Esophagus muscularis mucosa (tissue), 4 donors: ENCODE measurements at regions not wholly inside any gene's neighbourhood (a gene's known extent, or its start where the extent isn't known, plus 50 kb on each side); places are given as distances from the start of the nearest gene placed in this dataset.

ENCODE experiments used
- DNase-seq: peaks from one replicate; pipeline ENCODE4 v3.0.0-alpha.2; 2017; ENCODE audit errors: extremely low spot score
- H3K27ac ChIP-seq, 4 donors: fragments of 200-600 bp; sonication (generic); replicated peaks in 1 of 4; 1 replicate in 3 of 4; 2 replicates in 1 of 4; pipeline ENCODE4 v1.5.1; 2016 to 2019; ENCODE audit warnings: mild to moderate bottlenecking in 1 of 4
- H3K27me3 ChIP-seq, 4 donors: fragments of 200-600 bp; sonication (generic); one replicate each; pipeline versions ENCODE4 v1.5.1 to v1.6.0; 2016 to 2019
- H3K36me3 ChIP-seq, 4 donors: fragments of 200-600 bp; sonication (generic); one replicate each; pipeline ENCODE4 v1.5.1; 2016 to 2019
- H3K4me1 ChIP-seq, 4 donors: fragments of 200-600 bp; sonication (generic); one replicate each; pipeline ENCODE4 v1.5.1; 2016 to 2019
- H3K4me3 ChIP-seq, 4 donors: fragments of 200-600 bp; sonication (generic); 1 replicate in 2 of 4; 2 replicates in 2 of 4; pipeline ENCODE4 v1.5.1; 2016 to 2019; ENCODE audit warnings: mild to moderate bottlenecking in 4 of 4, moderate library complexity in 1 of 4
- H3K9me3 ChIP-seq, 4 donors: fragments of 200-600 bp; sonication (generic); 1 replicate in 3 of 4; 2 replicates in 1 of 4; pipeline ENCODE4 v1.5.1; 2016 to 2019
- CTCF ChIP-seq, 3 experiments: fragments of 200-600 bp in 2 of 3; fragments of 450-650 bp in 1 of 3; sonication (generic) in 2 of 3; IDR thresholded peaks; one replicate each; pipeline ENCODE4 v1.5.1; 2017 to 2019; ENCODE audit warnings: antibody characterized with exemption in 3 of 3, mild to moderate bottlenecking in 2 of 3, moderate library complexity in 1 of 3
- EP300 ChIP-seq: sonication (generic); formaldehyde crosslinking; IDR thresholded peaks from one replicate; pipeline ENCODE4 v1.6.1; 2017; ENCODE audit warnings: antibody characterized with exemption
- POLR2A ChIP-seq: fragments of 450-650 bp; IDR thresholded peaks from one replicate; pipeline ENCODE4 v1.6.1; 2017; ENCODE audit warnings: antibody characterized with exemption, moderate library complexity, mild to moderate bottlenecking, low read depth
- POLR2AphosphoS5 ChIP-seq, 2 donors: sonication (generic); formaldehyde crosslinking; IDR thresholded peaks; one replicate each; pipeline ENCODE4 v1.6.1; 2017; ENCODE audit warnings: antibody characterized with exemption in 2 of 2
- WGBS: methylation state at CpG from one replicate; pipeline ENCODE4 v1.1.5; 2018; 5-methylcytosine and 5-hydroxymethylcytosine counted together
- intact Hi-C: fragments of 100-400 bp; cut with DNase I; formaldehyde crosslinking; loops from one replicate; pipeline ENCODE4 v1.15.1; 2023

DNA sequence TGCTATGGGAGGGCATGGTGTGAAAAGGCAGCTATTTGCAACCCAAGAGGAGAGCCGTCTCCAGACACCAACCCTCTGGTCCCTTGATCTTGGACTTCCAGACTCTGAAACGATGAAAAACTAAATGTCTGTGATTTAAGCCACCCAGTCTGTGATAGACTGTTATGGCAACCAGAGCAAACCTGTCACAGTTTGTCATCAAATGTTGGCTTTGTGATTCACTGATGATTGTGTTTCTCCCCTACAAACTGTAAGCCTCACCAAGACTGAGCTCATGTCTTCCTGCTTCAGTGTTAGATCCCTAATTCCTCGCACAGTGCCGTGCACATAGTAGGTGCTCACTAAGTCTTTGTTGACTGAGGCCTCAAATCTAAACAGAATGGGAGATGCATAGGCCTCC lies 224.6 kb upstream of the PITRM1 start:
- TF ChIP-seq POLR2A (no peak), POLR2AphosphoS5 (IDR thresholded peaks at IDR 0.05) (no peak), EP300 (no peak), CTCF (IDR thresholded peaks at IDR 0.05) (no peak)
- H3K9me3 ChIP-seq, result peaks cover 0 to 3% (median 0%) of the 10 kb centered on the region in 4 donors
- H3K36me3 ChIP-seq, result no peaks in the 10 kb centered on the region
- intact Hi-C loops, result no loop called here
- no peak overlapping the region for H3K4me3 ChIP-seq
- WGBS, result 87% methylated on average over 4 of the region's 4 CpGs
- no peaks in the 10 kb centered on the region for H3K27me3 ChIP-seq
- DNase-seq, result no peak
- H3K27ac ChIP-seq, result no peak overlapping the region
- peaks cover 16 to 45% (median 35%) of the 10 kb centered on the region in 4 donors for H3K4me1 ChIP-seq

GRCh38 chr10:3396116-3396515 lies 223.5 kb upstream of the PITRM1 start:
- Histone ChIP-seq H3K27ac (no peak overlapping the region), H3K27me3 (no peaks in the 10 kb centered on the region), H3K9me3 (peaks cover 0 to 3% (median 0%) of the 10 kb centered on the region in 4 donors), H3K36me3 (no peaks in the 10 kb centered on the region), H3K4me3 (no peak overlapping the region), H3K4me1 (peaks cover 16 to 42% (median 34%) of the 10 kb centered on the region in 4 donors)
- intact Hi-C loops, result no loop called here
- TF ChIP-seq POLR2AphosphoS5 (IDR thresholded peaks at IDR 0.05) (no peak), CTCF (IDR thresholded peaks at IDR 0.05) (no peak), EP300 (no peak), POLR2A (no peak)
- 93% methylated on average over 8 of the region's 10 CpGs for WGBS
- no peak for DNase-seq

- Histone ChIP-seq H3K27ac (no peak overlapping the region), H3K4me1 (peaks cover 16 to 36% (median 28%) of the 10 kb centered on the region in 4 donors), H3K27me3 (no peaks in the 10 kb centered on the region), H3K36me3 (no peaks in the 10 kb centered on the region), H3K4me3 (no peak overlapping the region), H3K9me3 (peaks cover 0 to 3% (median 0%) of the 10 kb centered on the region in 4 donors)
- DNase-seq, result peak; percentile 82
- intact Hi-C loops, result no loop called here
- TF ChIP-seq EP300, result no peak
- TF ChIP-seq CTCF (IDR thresholded peaks at IDR 0.05), result no peak
- TF ChIP-seq POLR2AphosphoS5 (IDR thresholded peaks at IDR 0.05), result no peak
- no peak for TF ChIP-seq POLR2A
- WGBS, result 68% methylated on average over 4 of the region's 6 CpGs
These were observed 222.9 kb upstream of the PITRM1 start for GRCh38 chr10:3395458-3395861.

GRCh38 chr10:3395041-3395440 lies 222.5 kb upstream of the PITRM1 start:
- peaks cover 0 to 3% (median 0%) of the 10 kb centered on the region in 4 donors for H3K9me3 ChIP-seq
- peaks cover 16 to 32% (median 23%) of the 10 kb centered on the region in 4 donors for H3K4me1 ChIP-seq
- no peaks in the 10 kb centered on the region for H3K36me3 ChIP-seq
- no peak overlapping the region for H3K4me3 ChIP-seq
- TF ChIP-seq POLR2A (no peak), POLR2AphosphoS5 (IDR thresholded peaks at IDR 0.05) (no peak), CTCF (IDR thresholded peaks at IDR 0.05) (no peak), EP300 (no peak)
- no peaks in the 10 kb centered on the region for H3K27me3 ChIP-seq
- H3K27ac ChIP-seq, result no peak overlapping the region
- intact Hi-C loops, result no loop called here
- whole genome bisulfite sequencing, result 90% methylated on average over 3 of the region's 3 CpGs
- peak; percentile 31 for DNase-seq

DNA sequence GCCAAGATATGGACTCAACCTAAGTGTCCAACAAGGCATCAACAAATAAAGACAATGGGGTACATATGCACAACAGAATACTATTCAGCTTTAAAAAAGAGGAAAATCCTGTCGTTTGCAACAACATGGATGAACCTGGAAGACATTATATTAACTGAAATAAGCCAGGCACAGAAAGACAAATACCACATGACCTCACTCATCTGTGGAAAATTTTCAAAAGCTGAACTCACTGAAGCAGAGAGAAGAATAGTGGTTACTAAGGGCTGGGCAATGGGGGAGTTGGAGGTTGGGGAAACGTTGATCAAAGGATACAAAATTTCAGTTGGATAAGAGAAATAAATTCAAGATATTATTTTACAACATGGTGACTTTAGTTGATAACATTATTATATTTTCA lies 221.4 kb upstream of the PITRM1 start:
- Histone ChIP-seq H3K27ac (no peak overlapping the region), H3K4me3 (no peak overlapping the region), H3K27me3 (no peaks in the 10 kb centered on the region), H3K9me3 (peaks cover 0 to 3% (median 0%) of the 10 kb centered on the region in 4 donors), H3K36me3 (no peaks in the 10 kb centered on the region), H3K4me1 (peaks cover 5 to 24% (median 13%) of the 10 kb centered on the region in 4 donors)
- WGBS, result 52% methylated on average over 2 of the region's 2 CpGs
- DNase-seq, result no peak
- intact Hi-C loops, result no loop called here
- TF ChIP-seq CTCF (IDR thresholded peaks at IDR 0.05) (no peak), POLR2AphosphoS5 (IDR thresholded peaks at IDR 0.05) (no peak), POLR2A (no peak), EP300 (no peak)
